ENCODE measurements at regions not wholly inside any gene's neighbourhood (a gene's known extent, or its start where the extent isn't known, plus 50 kb on each side); places are given as distances from the start of the nearest gene placed in this dataset.

- TF ChIP-seq CTCF (optimal IDR thresholded peaks at IDR 0.05 in 1 of 3, IDR thresholded peaks at IDR 0.05 in 1 of 3, conservative IDR thresholded peaks at IDR 0.05 in 1 of 3; ENCODE audit: extremely low read depth in 1 of 3, insufficient read depth in 2 of 3, low read length in 3 of 3): no peak
- no peak for TF ChIP-seq EZH2 (IDR thresholded peaks at IDR 0.05; ENCODE audit: low read length)
Measured at GRCh38 chr1:29900104-29900679, 663.9 kb downstream of the PTPRU start.

Measured in keratinocyte (primary cell).